MM.1S (cell line): ENCODE measurements at regions not wholly inside any gene's neighbourhood (a gene's known extent, or its start where the extent isn't known, plus 50 kb on each side); places are given as distances from the start of the nearest gene placed in this dataset.

Source experiments
- DNase-seq: peaks from one replicate; pipeline ENCODE4 v3.0.0-alpha.2; 2015
- H2AFZ ChIP-seq: fragments of 300-600 bp; sonication (generic); 2 replicates; pipeline ENCODE4 v1.6.0; 2016; ENCODE audit warnings: antibody characterized with exemption, low read length
- H3F3A ChIP-seq: fragments of 300-600 bp; sonication (generic); 2 replicates; pipeline ENCODE4 v1.6.1; 2016; ENCODE audit warnings: mild to moderate bottlenecking, antibody characterized with exemption, low read length, moderate library complexity, mixed read lengths; ENCODE audit not compliant: insufficient read depth
- H3K27ac ChIP-seq: fragments of 300-600 bp; sonication (generic); 2 replicates; pipeline ENCODE4 v1.5.1; 2016; ENCODE audit warnings: mild to moderate bottlenecking, low read length
- H3K27me3 ChIP-seq: fragments of 300-600 bp; sonication (generic); replicated peaks from 2 replicates; pipeline ENCODE4 v1.6.0; 2016; ENCODE audit warnings: low read length; ENCODE audit not compliant: insufficient read depth
- H3K36me3 ChIP-seq: fragments of 300-600 bp; sonication (generic); replicated peaks from 2 replicates; pipeline ENCODE4 v1.6.1; 2016; ENCODE audit warnings: mild to moderate bottlenecking, low read length, mixed read lengths; ENCODE audit not compliant: insufficient read depth
- H3K4me1 ChIP-seq: fragments of 300-600 bp; sonication (generic); 2 replicates; pipeline ENCODE4 v1.6.1; 2016; ENCODE audit warnings: low read length, mixed read lengths
- H3K4me2 ChIP-seq: fragments of 300-600 bp; sonication (generic); 2 replicates; pipeline ENCODE4 v1.6.0; 2016; ENCODE audit warnings: low read depth, low read length
- H3K4me3 ChIP-seq: fragments of 300-600 bp; sonication (generic); 2 replicates; pipeline ENCODE4 v1.5.1; 2016; ENCODE audit warnings: low read length, mixed read lengths
- H3K79me2 ChIP-seq: fragments of 300-600 bp; sonication (generic); 2 replicates; pipeline ENCODE4 v1.6.1; 2016; ENCODE audit warnings: mixed run types, low read length, mixed read lengths
- H3K9ac ChIP-seq: fragments of 300-600 bp; sonication (generic); 2 replicates; pipeline ENCODE4 v1.6.1; 2016; ENCODE audit warnings: low read length, mixed read lengths
- H3K9me2 ChIP-seq: fragments of 300-600 bp; sonication (generic); replicated peaks from 2 replicates; pipeline ENCODE4 v1.6.1; 2016; ENCODE audit warnings: mild to moderate bottlenecking, low read length, mixed read lengths; ENCODE audit not compliant: insufficient read depth
- H3K9me3 ChIP-seq: fragments of 300-600 bp; sonication (generic); replicated peaks from 2 replicates; pipeline ENCODE4 v1.6.1; 2016; ENCODE audit warnings: mild to moderate bottlenecking, low read length, mixed read lengths; ENCODE audit not compliant: insufficient read depth
- H4K20me1 ChIP-seq: fragments of 300-600 bp; sonication (generic); 2 replicates; pipeline ENCODE4 v1.6.1; 2016; ENCODE audit warnings: mild to moderate bottlenecking, low read length, moderate library complexity, mixed read lengths; ENCODE audit not compliant: insufficient read depth
- CTCF ChIP-seq: fragments of 300-600 bp; sonication (generic); IDR thresholded peaks from 2 replicates; pipeline ENCODE4 v1.5.1; 2016; ENCODE audit warnings: antibody characterized with exemption, low read length, mixed read lengths
- EZH2 ChIP-seq: fragments of 300-600 bp; sonication (generic); optimal IDR thresholded peaks from 2 replicates; pipeline ENCODE3; 2017; ENCODE audit warnings: low read depth, mild to moderate bottlenecking, antibody characterized with exemption, low read length, mixed read lengths
- EZH2phosphoT487 ChIP-seq: fragments of 300-600 bp; sonication (generic); IDR thresholded peaks from 2 replicates; pipeline ENCODE4 v1.6.1; 2018; ENCODE audit warnings: antibody characterized with exemption, low read length

- H3K27ac ChIP-seq: no peak overlapping the region
- no peaks in the 10 kb centered on the region for H3K9me2 ChIP-seq
- H3K9me3 ChIP-seq: no peaks in the 10 kb centered on the region
- peaks cover 82% of the 10 kb centered on the region for H3K27me3 ChIP-seq
- no peaks in the 10 kb centered on the region for H3K79me2 ChIP-seq
- no peak overlapping the region for H3K4me3 ChIP-seq
- no peak for DNase-seq
- no peak overlapping the region for H2AFZ ChIP-seq
- no peak for TF ChIP-seq EZH2phosphoT487
- no peak for TF ChIP-seq EZH2
- no peak for TF ChIP-seq CTCF
- H3K36me3 ChIP-seq: no peaks in the 10 kb centered on the region
- H3K4me1 ChIP-seq: no peaks in the 10 kb centered on the region
- no peak overlapping the region for H3K9ac ChIP-seq
- H3F3A ChIP-seq: no peaks in the 10 kb centered on the region
- H4K20me1 ChIP-seq: no peaks in the 10 kb centered on the region
- H3K4me2 ChIP-seq: no peak overlapping the region
Measured at GRCh38 chr1:30535595-30536325, 187.6 kb downstream of the MATN1 start.

GRCh38 chr1:30534551-30534940 lies 188.8 kb downstream of the MATN1 start:
- TF ChIP-seq EZH2phosphoT487 (no peak), CTCF (no peak)
- Histone ChIP-seq H3K27ac (no peak overlapping the region), H2AFZ (no peak overlapping the region), H3F3A (no peaks in the 10 kb centered on the region), H3K9me3 (no peaks in the 10 kb centered on the region), H3K4me3 (no peak overlapping the region), H3K36me3 (no peaks in the 10 kb centered on the region), H3K4me1 (no peaks in the 10 kb centered on the region), H3K9me2 (no peaks in the 10 kb centered on the region), H3K4me2 (no peak overlapping the region), H4K20me1 (no peaks in the 10 kb centered on the region), H3K27me3 (peaks cover 76% of the 10 kb centered on the region), H3K9ac (no peak overlapping the region), H3K79me2 (no peaks in the 10 kb centered on the region)
- no peak for DNase-seq

GRCh38 chr1:30533796-30534550 lies 189.4 kb downstream of the MATN1 start:
- Histone ChIP-seq H4K20me1 (no peaks in the 10 kb centered on the region), H3K4me1 (no peaks in the 10 kb centered on the region), H3K9ac (no peak overlapping the region), H3K4me2 (no peak overlapping the region), H3K27ac (no peak overlapping the region), H3K27me3 (peaks cover 76% of the 10 kb centered on the region), H2AFZ (no peak overlapping the region), H3K9me3 (no peaks in the 10 kb centered on the region), H3F3A (no peaks in the 10 kb centered on the region), H3K9me2 (no peaks in the 10 kb centered on the region), H3K79me2 (no peaks in the 10 kb centered on the region), H3K36me3 (no peaks in the 10 kb centered on the region), H3K4me3 (no peak overlapping the region)
- DNase-seq: no peak
- TF ChIP-seq EZH2 (no peak), CTCF (no peak), EZH2phosphoT487 (no peak)
